Astrocyte (in vitro differentiated cells and primary cell): ENCODE measurements at regions not wholly inside any gene's neighbourhood (a gene's known extent, or its start where the extent isn't known, plus 50 kb on each side); places are given as distances from the start of the nearest gene placed in this dataset.

Experiments used
- DNase-seq: peaks from one replicate; pipeline ENCODE4 v3.0.0-alpha.2; 2010; ENCODE audit warnings: low read depth
- FAIRE-seq: peaks from 2 replicates; lab custom pipeline; 2011; peaks lifted over from hg19 to GRCh38; lab: Jason Lieb, UNC
- H2AFZ ChIP-seq: 2 replicates; pipeline ENCODE4 v1.6.0; 2012; ENCODE audit warnings: low read depth, low read length, inconsistent platforms
- H3K27ac ChIP-seq: 2 replicates; pipeline ENCODE4 v1.5.1; 2011; ENCODE audit warnings: low read depth, low read length, inconsistent platforms
- H3K27me3 ChIP-seq: 2 replicates; pipeline ENCODE4 v1.6.0; 2011; ENCODE audit warnings: low read length, inconsistent platforms; ENCODE audit not compliant: insufficient read depth
- H3K36me3 ChIP-seq: 2 replicates; pipeline ENCODE4 v1.5.1; 2011; ENCODE audit warnings: low read length, inconsistent platforms; ENCODE audit not compliant: insufficient read depth
- H3K4me1 ChIP-seq: 2 replicates; pipeline ENCODE4 v1.5.1; 2011; ENCODE audit warnings: low read length, inconsistent platforms; ENCODE audit not compliant: insufficient read depth
- H3K4me2 ChIP-seq: 2 replicates; pipeline ENCODE4 v1.6.0; 2012; ENCODE audit warnings: low read length, inconsistent platforms
- H3K4me3 ChIP-seq: 2 replicates; pipeline ENCODE4 v1.5.1; 2011; ENCODE audit warnings: low read depth, mild to moderate bottlenecking, low read length, inconsistent platforms; ENCODE audit not compliant: insufficient read depth
- H3K79me2 ChIP-seq: 2 replicates; pipeline ENCODE4 v1.6.0; 2012; ENCODE audit warnings: mild to moderate bottlenecking, low read length, inconsistent platforms; ENCODE audit not compliant: insufficient read depth
- H3K9ac ChIP-seq: 2 replicates; pipeline ENCODE4 v1.6.0; 2012; ENCODE audit warnings: mild to moderate bottlenecking, low read length, inconsistent platforms
- H3K9me3 ChIP-seq: 2 replicates; pipeline ENCODE4 v1.5.1; 2012; ENCODE audit warnings: low read depth, mild to moderate bottlenecking, low read length, inconsistent platforms; ENCODE audit not compliant: insufficient read depth
- H4K20me1 ChIP-seq: 2 replicates; pipeline ENCODE4 v1.6.0; 2012; ENCODE audit warnings: low read length, inconsistent platforms; ENCODE audit not compliant: insufficient read depth
- H3K27ac Mint-ChIP-seq: one replicate; pipeline ENCODE4 v1.8.0; 2021; ENCODE audit warnings: mild to moderate bottlenecking, mixed read lengths; ENCODE audit not compliant: unreplicated experiment
- H3K27me3 Mint-ChIP-seq: one replicate; pipeline ENCODE4 v1.8.0; 2021; ENCODE audit warnings: low read depth, mixed read lengths; ENCODE audit not compliant: unreplicated experiment
- H3K36me3 Mint-ChIP-seq: one replicate; pipeline ENCODE4 v1.8.0; 2021; ENCODE audit warnings: low read depth, mixed read lengths; ENCODE audit not compliant: unreplicated experiment
- H3K4me1 Mint-ChIP-seq: one replicate; pipeline ENCODE4 v1.8.0; 2021; ENCODE audit warnings: low read depth, mixed read lengths; ENCODE audit not compliant: unreplicated experiment
- H3K4me3 Mint-ChIP-seq: one replicate; pipeline ENCODE4 v1.8.0; 2021; ENCODE audit warnings: mild to moderate bottlenecking, moderate library complexity, mixed read lengths; ENCODE audit not compliant: unreplicated experiment
- H3K9me3 Mint-ChIP-seq: one replicate; pipeline ENCODE4 v1.8.0; 2021; ENCODE audit warnings: mild to moderate bottlenecking, mixed read lengths; ENCODE audit not compliant: unreplicated experiment
- CTCF ChIP-seq: IDR thresholded peaks from 2 replicates; pipeline ENCODE4 v1.5.1; 2011; ENCODE audit warnings: low read depth, mild to moderate bottlenecking, inconsistent platforms, low read length, moderate library complexity; ENCODE audit not compliant: insufficient read depth
- EZH2 ChIP-seq: IDR thresholded peaks from 2 replicates; pipeline ENCODE4 v1.6.1; 2012; ENCODE audit warnings: mild to moderate bottlenecking, low read length, inconsistent platforms; ENCODE audit not compliant: insufficient read depth

- no peak overlapping the region for H3K27ac ChIP-seq
- no peak for TF ChIP-seq EZH2
- no peak for TF ChIP-seq CTCF
- H3K27me3 ChIP-seq = no peaks in the 10 kb centered on the region
- Mint-ChIP-seq H3K9me3 (no peaks in the 10 kb centered on the region), H3K36me3 (no peaks in the 10 kb centered on the region), H3K4me1 (peaks cover 12% of the 10 kb centered on the region), H3K27me3 (peaks cover 6% of the 10 kb centered on the region), H3K4me3 (no peak overlapping the region), H3K27ac (peak overlapping the region; percentile 43)
- H3K4me2 ChIP-seq = no peak overlapping the region
- H3K9ac ChIP-seq = no peak overlapping the region
- no peaks in the 10 kb centered on the region for H3K36me3 ChIP-seq
- H3K9me3 ChIP-seq = no peaks in the 10 kb centered on the region
- H4K20me1 ChIP-seq = no peaks in the 10 kb centered on the region
- no peak overlapping the region for H2AFZ ChIP-seq
- H3K4me3 ChIP-seq = no peak overlapping the region
- FAIRE-seq (no peak), DNase-seq (no peak)
- no peaks in the 10 kb centered on the region for H3K79me2 ChIP-seq
- peaks cover 19% of the 10 kb centered on the region for H3K4me1 ChIP-seq
Measured at GRCh38 chr5:134463176-134463720, 51.6 kb upstream of the CDKN2AIPNL start.

- no peak for DNase-seq
- Histone ChIP-seq H3K4me1 (peaks cover 23% of the 10 kb centered on the region), H2AFZ (no peak overlapping the region), H3K79me2 (no peaks in the 10 kb centered on the region), H3K4me2 (no peak overlapping the region), H3K27ac (no peak overlapping the region), H3K9ac (no peak overlapping the region), H4K20me1 (no peaks in the 10 kb centered on the region), H3K9me3 (no peaks in the 10 kb centered on the region), H3K4me3 (no peak overlapping the region), H3K27me3 (no peaks in the 10 kb centered on the region), H3K36me3 (no peaks in the 10 kb centered on the region)
- FAIRE-seq = no peak
- TF ChIP-seq EZH2 (no peak), CTCF (no peak)
- H3K27ac Mint-ChIP-seq = no peak overlapping the region
- peaks cover 12% of the 10 kb centered on the region for H3K4me1 Mint-ChIP-seq
- H3K9me3 Mint-ChIP-seq = no peaks in the 10 kb centered on the region
- H3K27me3 Mint-ChIP-seq = peaks cover 6% of the 10 kb centered on the region
- H3K4me3 Mint-ChIP-seq = no peak overlapping the region
- no peaks in the 10 kb centered on the region for H3K36me3 Mint-ChIP-seq
Measured at GRCh38 chr5:134462761-134463160, 51.1 kb upstream of the CDKN2AIPNL start.

GRCh38 chr5:134462047-134462575, 50.4 kb upstream of the CDKN2AIPNL start:
- no peaks in the 10 kb centered on the region for H3K27me3 ChIP-seq
- no peak overlapping the region for H3K4me3 Mint-ChIP-seq
- no peaks in the 10 kb centered on the region for H3K79me2 ChIP-seq
- H3K36me3 ChIP-seq = no peaks in the 10 kb centered on the region
- peaks cover 6% of the 10 kb centered on the region for H3K27me3 Mint-ChIP-seq
- H2AFZ ChIP-seq = no peak overlapping the region
- H3K27ac ChIP-seq = no peak overlapping the region
- H3K9ac ChIP-seq = no peak overlapping the region
- H3K9me3 ChIP-seq = no peaks in the 10 kb centered on the region
- FAIRE-seq (no peak), DNase-seq (no peak)
- no peak overlapping the region for H3K4me2 ChIP-seq
- H3K4me1 ChIP-seq = peaks cover 23% of the 10 kb centered on the region
- no peak overlapping the region for H3K4me3 ChIP-seq
- H3K27ac Mint-ChIP-seq = no peak overlapping the region
- H3K36me3 Mint-ChIP-seq = no peaks in the 10 kb centered on the region
- peaks cover 12% of the 10 kb centered on the region for H3K4me1 Mint-ChIP-seq
- TF ChIP-seq CTCF (no peak), EZH2 (no peak)
- no peaks in the 10 kb centered on the region for H4K20me1 ChIP-seq
- H3K9me3 Mint-ChIP-seq = no peaks in the 10 kb centered on the region
